NCI-H774 (cell line): ENCODE measurements at regions not wholly inside any gene's neighbourhood (a gene's known extent, or its start where the extent isn't known, plus 50 kb on each side); places are given as distances from the start of the nearest gene placed in this dataset.
"Not testable (repeated sequence)": the region's sequence is repeated elsewhere in the genome, so short reads cannot be mapped to it uniquely, and the experiment has no call there.

ENCODE experiments used
- DNase-seq: peaks from one replicate; lab custom pipeline; 2025; lab: John Stamatoyannopoulos, UW

DNA sequence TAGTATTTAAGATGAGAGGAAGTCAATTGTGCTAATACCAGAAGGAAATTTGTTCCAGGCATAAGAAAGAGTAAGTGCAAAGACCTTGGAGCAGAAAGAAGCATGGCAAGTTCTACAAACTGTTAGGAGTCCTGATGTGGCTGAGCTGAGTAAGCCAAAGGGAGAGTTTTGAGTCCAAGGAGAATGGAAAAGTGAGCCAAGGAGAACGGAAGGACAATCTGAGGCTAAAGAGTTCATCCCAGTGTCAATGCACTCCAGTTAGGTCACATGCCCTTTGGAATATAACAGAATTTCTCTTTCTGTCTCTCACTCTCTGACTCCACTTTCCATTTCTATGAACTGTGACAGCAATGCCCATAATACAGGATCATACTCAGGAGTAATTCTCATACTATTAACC, 224.7 kb downstream of the CAAP1 start:
- DNase-seq = no peak

- no peak for DNase-seq
These were observed 226.9 kb downstream of the CAAP1 start for GRCh38 chr9:26665666-26666065.

DNA sequence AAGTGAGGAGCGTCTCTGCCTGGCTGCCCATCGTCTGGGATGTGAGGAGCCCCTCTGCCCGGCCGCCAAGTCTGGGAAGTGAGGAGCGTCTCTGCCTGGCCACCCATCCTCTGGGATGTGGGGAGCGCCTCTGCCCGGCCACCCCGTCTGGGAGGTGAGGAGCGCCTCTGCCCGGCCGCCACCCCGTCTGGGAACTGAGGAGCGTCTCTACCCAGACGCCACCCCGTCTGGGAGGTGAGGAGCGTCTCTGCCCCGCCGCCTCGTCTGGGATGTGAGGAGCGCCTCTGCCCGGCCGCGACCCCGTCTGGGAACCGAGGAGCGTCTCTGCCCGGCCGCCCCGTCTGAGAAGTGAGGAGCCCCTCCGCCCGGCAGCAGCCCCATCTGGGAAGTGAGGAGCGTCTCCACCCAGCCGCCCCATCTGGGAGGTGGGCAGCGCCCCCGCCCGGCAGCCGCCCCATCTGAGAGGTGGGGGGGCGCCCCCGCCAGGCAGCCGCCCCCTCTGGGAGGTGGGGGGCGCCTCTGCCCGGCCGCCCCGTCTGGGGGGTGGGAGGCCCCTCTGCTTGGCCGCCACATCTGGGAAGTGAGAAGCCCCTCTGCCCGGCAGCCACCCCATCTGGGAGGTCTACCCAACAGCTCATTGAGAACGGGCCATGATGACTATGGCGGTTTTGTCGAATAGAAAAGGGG, 228.4 kb downstream of the CAAP1 start:
- DNase-seq = not testable (repeated sequence)

DNA sequence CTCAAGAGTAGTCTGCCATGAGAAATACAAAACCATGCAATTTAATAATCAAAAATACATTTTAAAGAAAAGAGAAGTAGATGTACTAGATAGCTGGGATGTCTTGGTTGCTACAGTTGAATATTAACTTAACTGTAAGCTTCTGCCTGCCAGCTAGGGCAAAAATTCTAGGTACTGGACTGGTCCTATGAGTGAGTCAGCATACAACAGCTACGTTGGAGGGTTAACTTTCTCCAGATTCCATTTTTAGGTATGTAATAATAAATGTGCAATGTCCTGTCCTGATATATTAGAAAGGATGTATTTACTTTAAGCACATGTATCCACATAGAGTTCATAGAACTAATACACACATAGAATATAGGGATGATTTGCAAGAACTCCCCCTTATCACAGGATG, 230.1 kb downstream of the CAAP1 start:
- DNase-seq = no peak

- DNase-seq = no peak
These were observed 234.1 kb downstream of the CAAP1 start for GRCh38 chr9:26658476-26658875.

GRCh38 chr9:26657958-26658357, 234.6 kb downstream of the CAAP1 start:
- no peak for DNase-seq

DNA sequence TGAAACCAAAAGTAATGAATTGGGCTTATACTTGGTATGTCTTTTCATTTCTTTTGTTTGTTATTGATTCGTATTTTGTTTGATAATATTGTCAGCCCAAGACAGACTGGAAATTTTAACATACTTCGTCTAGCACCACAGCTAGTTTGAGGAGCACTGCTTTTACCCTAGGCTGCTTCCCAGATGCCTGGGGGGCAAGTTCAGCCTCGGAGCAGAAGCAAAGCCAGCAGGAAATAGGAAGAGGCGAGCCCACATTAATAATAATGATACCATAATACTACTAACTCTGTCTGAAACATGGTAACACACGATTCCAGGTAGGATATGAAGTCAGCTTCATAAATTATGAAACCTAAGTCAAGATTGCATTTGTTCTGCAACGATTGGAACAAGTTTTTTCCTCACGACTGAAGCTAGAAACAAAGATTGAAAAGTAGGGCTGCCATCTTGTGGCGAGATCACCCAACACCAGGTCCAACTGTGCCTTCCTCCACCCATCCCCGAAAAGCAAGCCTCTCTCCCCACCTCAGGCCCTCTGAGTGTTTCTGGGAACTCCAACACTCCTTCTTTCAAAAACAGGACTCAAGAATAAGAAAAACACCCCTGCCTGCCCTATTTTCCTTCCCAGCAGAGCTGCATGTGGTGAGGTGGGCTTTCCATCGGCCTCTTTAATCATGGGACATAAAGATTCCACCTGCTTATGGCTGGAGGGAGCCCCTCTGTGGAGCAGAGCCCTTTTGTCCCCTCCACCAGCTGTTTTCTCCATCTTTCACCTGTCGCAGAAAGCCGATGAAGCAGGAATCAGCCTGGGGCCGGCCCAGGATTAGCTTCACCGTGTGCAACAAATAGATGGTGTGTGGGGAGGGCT, 236.4 kb downstream of the CAAP1 start:
- no peak for DNase-seq

DNA sequence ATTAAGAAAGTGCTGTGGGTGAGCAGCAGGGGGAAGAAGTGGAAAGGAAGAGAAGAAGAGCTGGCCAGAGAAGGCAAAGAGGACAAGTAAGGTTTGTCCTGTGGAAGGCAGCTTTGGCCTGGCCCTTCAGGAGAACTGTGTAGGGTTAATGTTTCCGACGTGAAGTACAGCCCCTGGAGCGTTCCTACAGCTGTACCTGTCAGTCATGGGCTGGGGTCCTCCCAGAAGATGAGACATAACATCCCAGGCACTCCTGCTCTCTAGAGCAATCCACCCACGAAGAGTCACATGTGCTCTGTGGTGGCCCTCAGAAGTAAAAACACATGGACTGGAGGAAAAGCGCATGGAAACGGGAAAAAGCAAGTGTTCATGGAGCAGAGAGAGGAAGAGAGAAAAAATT, 237.4 kb downstream of the CAAP1 start:
- no peak for DNase-seq

GRCh38 chr9:26650325-26650724, 242.3 kb downstream of the CAAP1 start:
- DNase-seq = no peak

- DNase-seq = no peak
These were observed 248.8 kb downstream of the CAAP1 start for GRCh38 chr9:26643826-26644225.

DNA sequence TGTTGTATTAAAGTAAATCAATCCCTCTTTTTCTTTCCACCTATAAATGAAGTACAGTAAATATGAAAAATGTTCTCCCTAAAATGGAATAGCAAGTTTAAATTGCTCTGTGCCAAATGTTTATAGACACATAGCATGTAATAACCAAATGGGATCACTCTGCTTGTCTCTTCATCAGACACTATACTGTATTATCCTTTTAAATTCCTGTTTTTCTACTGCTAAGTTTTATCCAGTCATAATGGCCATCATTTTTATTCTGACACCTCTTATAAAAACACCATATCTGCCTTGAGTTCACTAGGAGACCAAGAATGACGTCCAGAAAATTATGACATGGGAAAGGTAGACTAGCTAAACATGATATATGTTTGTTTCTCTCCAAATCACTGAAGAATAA, 252.8 kb downstream of the CAAP1 start:
- no peak for DNase-seq

- DNase-seq = no peak
These were observed 255.5 kb downstream of the CAAP1 start for GRCh38 chr9:26637101-26637500.

GRCh38 chr9:26613851-26614350, 278.7 kb downstream of the CAAP1 start:
- not testable (repeated sequence) for DNase-seq

DNA sequence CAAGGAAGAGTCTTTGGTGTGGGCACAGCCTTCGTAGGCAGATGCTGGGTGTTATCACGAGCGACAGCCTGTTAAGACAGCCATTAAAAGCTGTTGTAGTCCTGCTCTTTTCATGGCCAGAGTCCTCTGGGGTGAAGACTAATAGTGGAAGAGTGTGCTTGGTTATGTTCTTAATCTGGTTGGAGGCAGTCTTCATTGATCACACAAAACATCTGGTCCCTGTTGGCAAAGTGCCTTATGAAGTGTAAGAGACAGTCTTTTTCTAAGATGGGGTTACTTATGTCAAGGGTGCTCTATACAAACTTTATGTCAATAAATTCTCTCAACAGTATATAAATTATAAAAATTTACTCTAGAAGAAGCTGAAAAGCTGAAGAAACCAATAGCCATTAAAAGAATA, 280.4 kb downstream of the CAAP1 start:
- DNase-seq = no peak

DNA sequence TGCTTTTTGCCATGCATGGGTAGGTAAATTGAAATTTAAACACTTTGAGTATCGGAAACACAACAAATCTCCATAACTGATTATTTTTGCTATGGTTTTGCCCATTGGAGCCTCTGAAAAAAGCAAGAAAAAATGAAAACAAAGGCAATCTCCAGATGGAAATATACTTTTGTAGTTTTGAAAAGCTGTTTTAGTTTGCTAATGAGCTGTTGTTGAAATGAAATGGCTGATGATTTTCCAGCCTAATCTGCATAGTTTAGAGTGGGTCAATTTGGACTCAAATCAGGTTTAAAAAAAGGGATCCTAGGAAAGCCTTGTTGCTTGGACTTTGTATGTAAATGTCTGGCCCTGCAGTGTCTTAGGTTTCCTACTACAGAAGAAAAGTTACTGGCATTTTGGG, 285.8 kb downstream of the CAAP1 start:
- no peak for DNase-seq

GRCh38 chr9:26605367-26605766, 287.2 kb downstream of the CAAP1 start:
- DNase-seq = no peak

- no peak for DNase-seq
These were observed 288.4 kb downstream of the CAAP1 start for GRCh38 chr9:26604076-26604662.

GRCh38 chr9:26603617-26604016, 289.0 kb downstream of the CAAP1 start:
- no peak for DNase-seq

- no peak for DNase-seq
These were observed 295.0 kb downstream of the CAAP1 start for GRCh38 chr9:26597542-26598149.

- no peak for DNase-seq
These were observed 313.5 kb downstream of the CAAP1 start for GRCh38 chr9:26579056-26579455.

DNA sequence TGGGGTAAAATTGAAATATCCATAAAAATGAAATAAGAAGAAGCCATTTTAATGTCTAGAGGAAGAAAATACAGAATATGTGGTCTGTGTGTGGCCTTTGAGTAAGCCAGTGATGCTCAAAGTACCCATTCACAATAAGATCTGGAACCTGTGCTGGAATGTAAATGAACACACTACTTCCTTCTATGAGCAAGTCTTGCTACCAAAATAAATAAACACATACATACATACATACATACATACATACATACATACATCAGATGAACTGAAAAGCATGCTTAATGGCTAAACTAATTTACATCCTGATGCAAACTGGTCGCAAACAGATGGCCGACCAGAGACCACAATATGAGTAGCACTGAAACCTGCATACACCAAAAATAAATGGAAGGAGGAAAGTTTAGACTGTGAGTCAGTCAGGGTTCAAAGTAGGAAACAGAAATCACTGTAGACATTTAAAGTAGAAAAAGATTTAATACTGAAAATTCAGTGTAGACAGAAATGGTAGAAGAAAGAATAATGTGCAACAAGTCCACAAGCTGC, 317.6 kb downstream of the CAAP1 start:
- DNase-seq = no peak

GRCh38 chr9:26574256-26574655, 318.3 kb downstream of the CAAP1 start:
- DNase-seq = no peak
